ENCODE measurements at regions not wholly inside any gene's neighbourhood (a gene's known extent, or its start where the extent isn't known, plus 50 kb on each side); places are given as distances from the start of the nearest gene placed in this dataset.
"Not testable (repeated sequence)": the region's sequence is repeated elsewhere in the genome, so short reads cannot be mapped to it uniquely, and the experiment has no call there.

DNA sequence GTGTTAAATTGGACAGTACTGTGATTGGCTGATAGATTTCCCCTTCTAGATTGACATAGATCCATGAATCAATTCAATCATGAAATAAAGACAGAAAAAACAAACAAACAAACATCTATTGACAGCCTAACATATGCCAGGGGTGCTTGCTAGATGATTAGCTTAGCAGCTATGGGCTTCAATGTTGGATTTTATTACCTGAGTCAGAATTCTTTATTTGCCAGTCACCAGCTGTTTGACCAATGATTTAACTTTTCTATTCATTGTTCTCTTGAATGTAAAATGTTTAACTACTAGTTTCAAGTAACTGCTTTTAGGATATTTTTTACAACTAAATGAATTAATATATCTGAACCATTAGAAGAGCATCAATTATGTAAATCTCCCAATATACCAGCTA, 901.3 kb upstream of the CITED2 start:
- DNase-seq = no peak

- no peak for DNase-seq
Measured at GRCh38 chr6:140274548-140274947, 900.1 kb upstream of the CITED2 start.

DNA sequence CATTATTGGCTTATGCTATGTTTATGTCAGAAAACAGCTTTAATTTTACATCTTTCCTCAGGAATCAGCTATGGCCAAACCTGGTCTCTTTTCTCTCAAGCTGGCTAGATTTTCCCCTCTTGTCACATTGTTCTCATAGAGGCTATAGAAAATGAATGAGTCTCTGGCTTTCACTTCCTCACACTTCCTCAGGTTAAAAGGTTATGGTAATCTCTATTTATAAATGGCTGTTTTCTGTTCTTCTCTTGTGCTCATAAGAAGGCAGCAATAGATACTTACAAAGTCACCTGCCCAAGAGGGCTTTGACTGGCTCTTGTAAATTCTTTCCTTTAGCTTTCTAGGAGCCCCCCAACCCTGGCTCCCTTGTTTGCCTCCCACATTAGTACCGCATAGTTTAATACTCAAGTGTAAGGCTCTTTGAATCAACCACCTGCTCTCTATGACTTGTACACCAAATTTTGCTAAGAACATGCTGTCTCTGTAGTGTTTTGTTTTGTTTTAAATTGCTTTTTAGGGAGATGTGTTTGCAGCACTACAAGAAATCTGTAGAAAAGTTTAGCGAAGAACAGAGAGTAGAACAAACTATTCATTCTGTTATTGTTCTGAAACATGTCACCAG, 897.4 kb upstream of the CITED2 start:
- no peak for DNase-seq

DNA sequence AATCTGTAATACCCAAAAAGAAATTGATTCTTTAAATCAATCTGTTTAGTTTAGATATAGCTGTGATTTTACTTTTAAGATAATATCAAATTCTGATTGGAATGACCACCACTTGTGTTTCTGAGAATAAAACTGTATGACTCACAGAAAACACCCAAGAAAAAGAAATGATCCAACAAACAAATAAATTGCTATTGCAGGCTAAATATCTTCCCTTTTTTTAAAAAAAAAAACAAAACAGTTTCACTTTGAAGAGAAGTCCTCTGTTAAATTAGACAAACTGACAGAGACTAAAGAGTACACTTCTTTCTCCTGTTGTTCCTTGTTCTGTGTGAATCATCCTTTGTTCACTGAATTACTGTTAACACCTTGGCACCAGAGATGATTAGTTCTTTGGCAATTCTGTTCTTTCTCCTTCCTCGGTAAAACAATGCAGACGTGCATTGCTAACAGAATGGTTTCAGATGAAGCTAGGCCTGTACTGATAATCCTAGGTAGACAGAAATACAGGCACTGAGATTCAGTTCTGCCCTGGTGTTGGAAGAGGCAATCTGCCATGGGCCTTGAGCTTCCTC, 895.2 kb upstream of the CITED2 start:
- DNase-seq = no peak

GRCh38 chr6:140264431-140264830, 890.0 kb upstream of the CITED2 start:
- no peak for DNase-seq

- DNase-seq = not testable (repeated sequence)
Measured at GRCh38 chr6:140258302-140258701, 883.9 kb upstream of the CITED2 start.

DNA sequence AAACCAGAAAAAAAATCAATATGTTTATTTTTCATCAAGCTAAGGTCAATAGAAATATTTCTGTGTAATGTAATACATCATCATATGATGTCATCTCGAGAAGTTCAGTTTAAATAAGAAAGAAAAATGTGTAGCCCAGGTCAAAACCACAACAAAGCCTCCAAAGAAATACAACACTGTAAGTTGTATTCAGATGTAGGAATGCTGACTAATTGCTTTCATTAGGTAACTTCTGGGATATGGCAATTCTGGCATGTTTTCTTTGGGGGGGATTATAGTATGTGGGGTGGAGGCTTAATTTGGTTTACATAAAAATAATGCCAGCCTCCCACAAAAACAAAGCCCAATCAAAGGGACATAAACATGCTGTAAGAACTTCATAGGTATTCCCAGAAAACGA, 881.8 kb upstream of the CITED2 start:
- no peak for DNase-seq

DNA sequence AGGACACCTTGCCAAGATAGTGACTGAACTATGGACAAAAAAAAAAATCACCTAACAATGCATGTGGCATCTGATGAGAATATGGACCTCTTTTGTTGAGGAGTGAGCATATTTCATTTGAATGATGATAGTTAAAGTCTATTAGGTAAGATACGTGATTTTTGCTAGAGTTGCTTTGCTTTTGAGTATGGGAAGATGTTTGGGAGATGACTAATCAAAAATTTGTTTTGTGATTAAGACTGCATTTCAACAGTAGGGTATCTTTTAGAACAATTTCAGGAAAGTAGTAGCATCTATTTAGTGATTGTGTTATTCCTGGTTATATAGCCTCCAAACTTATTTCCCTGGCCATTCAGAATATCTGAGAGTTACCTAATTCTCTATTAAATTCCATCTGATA, 878.6 kb upstream of the CITED2 start:
- DNase-seq = no peak

DNA sequence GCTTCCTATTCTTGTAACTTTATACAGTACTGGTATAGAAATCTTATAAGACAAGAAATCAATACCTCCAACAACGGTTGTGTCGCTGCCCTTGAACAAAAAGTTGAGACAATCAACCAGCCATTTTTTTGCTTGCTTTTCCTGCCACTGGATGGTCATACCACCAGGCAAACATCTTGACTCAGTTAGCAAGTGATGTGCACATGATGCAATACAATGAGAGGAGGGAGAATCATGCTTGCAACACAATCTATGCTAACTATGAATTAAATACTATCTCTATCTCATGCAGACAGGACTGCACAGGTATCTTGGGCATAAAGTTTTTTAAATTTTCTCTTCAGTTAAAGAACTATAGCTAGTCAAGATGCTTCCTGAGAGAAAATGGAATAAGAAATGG, 877.7 kb upstream of the CITED2 start:
- no peak for DNase-seq

GRCh38 chr6:140245296-140246040, 871.0 kb upstream of the CITED2 start:
- no peak for DNase-seq

DNA sequence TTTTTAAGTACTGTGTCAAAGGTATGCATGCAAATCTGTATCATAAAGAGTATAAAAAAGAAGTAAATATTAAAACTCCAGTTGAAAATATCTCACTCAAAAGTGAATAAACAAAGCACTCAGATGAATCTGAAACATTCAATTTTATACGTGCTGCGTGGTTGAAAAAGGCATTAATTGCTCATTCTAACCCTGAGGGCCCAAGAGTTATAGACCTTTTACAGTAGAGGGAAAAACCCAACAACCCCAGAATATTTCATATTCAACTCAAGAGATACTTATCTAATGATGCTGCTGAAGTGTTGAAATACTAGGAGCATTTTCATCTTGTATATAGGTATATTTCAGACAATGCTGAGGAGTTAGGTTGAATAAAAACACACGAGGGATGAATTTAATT, 862.8 kb upstream of the CITED2 start:
- no peak for DNase-seq

DNA sequence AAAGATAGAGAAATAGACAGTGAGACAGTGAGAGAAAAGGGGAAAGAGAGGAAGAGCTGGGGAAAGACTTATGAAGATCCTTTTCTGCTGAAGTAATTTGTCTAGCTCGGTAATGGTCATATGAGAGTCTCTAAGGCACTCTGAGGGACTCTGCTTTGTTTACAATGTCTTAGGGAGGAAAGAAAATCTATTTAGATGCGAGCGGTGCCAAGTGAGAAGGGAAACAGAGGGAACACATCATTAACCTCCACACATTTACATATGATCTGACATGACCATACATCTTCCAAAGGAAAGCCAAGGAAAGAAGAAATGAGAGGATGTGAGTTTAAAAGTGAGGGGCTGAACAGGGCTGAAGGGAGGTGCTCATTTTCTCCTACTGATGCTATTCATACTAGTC, 862.3 kb upstream of the CITED2 start:
- no peak for DNase-seq

DNA sequence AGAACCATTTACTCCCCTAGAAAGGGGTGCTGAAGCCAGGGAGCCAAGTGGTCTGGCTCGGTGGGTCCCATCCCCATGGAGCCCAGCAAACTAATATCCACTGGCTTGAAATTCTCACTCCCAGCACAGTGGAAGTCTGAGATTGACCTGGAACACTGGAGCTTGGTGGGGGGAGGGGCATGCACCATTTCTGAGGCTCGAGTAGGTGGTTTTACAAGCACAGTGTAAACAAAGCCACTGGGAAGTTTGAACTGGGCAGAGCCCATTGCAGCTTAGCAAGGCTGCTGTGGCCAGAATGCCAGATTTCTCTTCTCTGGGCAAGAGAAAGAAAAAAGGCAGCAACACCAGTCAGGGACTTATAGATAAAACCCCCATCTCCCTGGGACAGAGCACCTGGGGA, 855.8 kb upstream of the CITED2 start:
- no peak for DNase-seq

GRCh38 chr6:140228491-140228890, 854.0 kb upstream of the CITED2 start:
- no peak for DNase-seq

GRCh38 chr6:140226637-140227036, 852.2 kb upstream of the CITED2 start:
- DNase-seq = no peak

GRCh38 chr6:140225701-140226436, 851.4 kb upstream of the CITED2 start:
- no peak for DNase-seq

- no peak for DNase-seq
Measured at GRCh38 chr6:140217283-140217682, 842.8 kb upstream of the CITED2 start.

DNA sequence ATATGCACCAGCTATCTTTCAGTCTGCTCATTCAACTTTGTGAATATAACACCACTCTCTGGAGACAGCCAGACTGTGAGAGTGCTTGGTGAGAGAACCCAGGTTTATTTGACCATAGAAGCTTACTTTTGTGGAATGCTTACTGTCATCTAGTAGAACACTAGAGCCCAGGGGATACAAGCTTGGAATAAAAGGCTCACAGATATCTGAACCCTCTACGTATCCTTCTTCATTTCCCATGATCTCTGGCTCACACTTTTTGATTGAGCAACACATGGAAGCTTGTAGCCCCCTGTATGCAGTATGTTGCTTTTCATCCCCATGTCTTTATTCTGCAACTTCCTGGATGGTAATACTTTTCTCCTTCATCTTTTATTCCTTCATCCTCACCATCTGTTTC, 835.3 kb upstream of the CITED2 start:
- DNase-seq = no peak

DNA sequence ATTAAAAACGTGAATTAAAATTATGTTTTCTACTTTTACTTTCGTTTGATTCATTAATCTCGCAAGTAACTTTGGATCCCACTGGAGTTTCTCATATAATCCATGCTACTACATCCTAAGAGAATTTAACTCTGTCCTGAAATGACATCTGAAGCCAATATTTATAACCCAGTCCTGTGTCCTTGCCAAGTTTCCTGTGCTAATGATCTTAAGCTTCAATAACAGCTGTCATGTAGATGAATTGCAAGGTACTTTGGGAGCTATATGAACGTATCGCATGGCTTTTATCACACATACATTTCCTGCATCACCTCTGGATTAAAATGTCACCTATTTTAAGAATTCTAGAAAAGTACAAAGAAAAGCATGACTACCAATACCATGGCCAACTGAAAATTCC, 833.8 kb upstream of the CITED2 start:
- no peak for DNase-seq

- DNase-seq = no peak
Measured at GRCh38 chr6:140205795-140206593, 831.5 kb upstream of the CITED2 start.

DNA sequence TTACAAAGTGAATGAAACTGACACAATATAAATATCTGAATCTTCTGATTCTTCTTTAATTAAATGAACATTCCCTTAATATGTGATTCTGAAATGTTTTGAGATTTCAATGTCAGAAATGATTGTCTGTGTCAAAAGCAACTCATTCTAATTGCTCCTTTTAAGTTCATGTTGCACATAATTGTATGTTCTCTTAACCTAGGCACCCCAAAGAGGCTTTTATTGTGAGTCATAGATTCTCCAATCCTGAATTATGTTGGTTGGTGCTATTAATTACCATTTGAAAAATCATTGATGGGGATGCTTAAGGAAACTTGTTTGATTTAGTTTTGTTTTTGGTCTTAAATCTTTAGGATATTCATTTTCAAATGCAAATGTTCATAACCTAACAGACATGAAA, 829.7 kb upstream of the CITED2 start:
- DNase-seq = no peak

- peak; percentile 69 for DNase-seq
Measured at GRCh38 chr6:140203661-140204147, 829.3 kb upstream of the CITED2 start.
